VCaP (cell line): ENCODE measurements at regions not wholly inside any gene's neighbourhood (a gene's known extent, or its start where the extent isn't known, plus 50 kb on each side); places are given as distances from the start of the nearest gene placed in this dataset.
A peak's percentile ranks its signal among the peaks of the same experiment; 100 is the strongest.
"Not testable (repeated sequence)": the region's sequence is repeated elsewhere in the genome, so short reads cannot be mapped to it uniquely, and the experiment has no call there.

Experiments
- H3K27ac ChIP-seq: fragments of 450-650 bp; 2 replicates; pipeline ENCODE4 v1.5.1; 2017
- CTCF ChIP-seq: fragments of 450-650 bp; conservative IDR thresholded peaks from 2 replicates; pipeline ENCODE4 v1.5.1; 2017; ENCODE audit warnings: mild to moderate bottlenecking, moderate library complexity

DNA sequence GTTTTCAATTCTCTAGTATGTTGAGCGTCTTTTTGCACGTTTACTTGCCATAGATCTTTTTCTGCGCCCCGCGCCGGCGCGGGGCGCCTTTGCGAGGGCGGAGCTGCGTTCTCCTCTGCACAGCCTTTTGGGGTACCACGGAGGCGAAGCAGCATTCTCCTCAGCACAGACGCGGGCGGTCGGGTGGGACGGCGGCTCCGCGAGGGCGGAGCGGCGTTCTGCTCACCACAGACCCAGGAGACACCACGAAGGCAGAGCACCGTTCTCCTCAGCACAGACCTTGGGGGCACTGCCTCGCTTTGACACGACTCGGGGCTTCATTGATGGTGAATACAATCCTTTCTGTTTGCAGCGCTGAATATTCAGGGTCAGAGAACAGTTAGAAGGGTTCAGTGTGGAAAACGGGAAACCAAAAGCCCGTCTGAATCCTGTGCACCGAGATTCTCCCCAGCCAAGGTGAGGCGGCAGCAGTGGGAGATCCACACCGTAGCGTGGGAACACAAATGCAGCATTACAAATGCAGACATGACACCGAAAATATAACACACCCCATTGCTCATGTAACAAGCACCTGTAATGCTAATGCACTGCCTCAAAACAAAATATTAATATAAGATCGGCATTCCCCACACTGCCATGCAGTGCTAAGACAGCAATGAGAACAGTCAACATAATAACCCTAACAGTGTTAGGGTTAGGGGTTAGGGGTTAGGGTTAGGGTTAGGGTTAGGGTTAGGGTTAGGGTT, 190.7 kb upstream of the VIPR2 start:
- not testable (repeated sequence) for H3K27ac ChIP-seq

DNA sequence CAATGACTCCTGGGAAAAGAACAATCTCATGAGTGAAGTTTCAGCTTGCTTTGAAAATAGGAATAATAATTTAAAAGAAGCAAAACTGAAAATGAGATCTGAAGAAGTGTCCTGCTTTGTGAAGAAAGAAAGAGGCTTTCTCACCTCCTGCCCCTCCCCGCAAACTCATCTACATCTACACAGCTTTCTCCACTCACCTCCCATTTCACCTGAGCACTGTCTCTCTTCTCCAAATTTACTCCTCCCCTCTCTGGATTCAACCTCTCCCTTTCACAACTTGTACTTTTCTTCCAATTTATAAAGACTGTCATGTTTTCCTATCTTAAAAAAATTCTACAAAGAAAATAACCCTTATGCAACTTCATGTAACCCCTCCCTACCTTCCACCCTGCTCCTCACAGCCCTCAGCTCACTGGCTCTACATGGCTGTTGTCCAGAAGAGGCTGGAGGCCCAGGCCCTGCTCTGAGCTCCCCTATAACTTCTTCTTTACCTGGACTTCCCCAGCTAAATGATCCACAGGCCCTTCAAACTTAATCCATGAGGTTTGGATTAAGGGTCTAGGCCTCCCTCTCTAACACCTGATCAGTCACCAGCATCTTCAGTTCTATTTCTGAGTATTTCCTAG, 188.3 kb upstream of the VIPR2 start:
- not testable (repeated sequence) for H3K27ac ChIP-seq

GRCh38 chr7:159331462-159331861, 186.8 kb upstream of the VIPR2 start:
- no peak for TF ChIP-seq CTCF
- H3K27ac ChIP-seq = no peak overlapping the region

DNA sequence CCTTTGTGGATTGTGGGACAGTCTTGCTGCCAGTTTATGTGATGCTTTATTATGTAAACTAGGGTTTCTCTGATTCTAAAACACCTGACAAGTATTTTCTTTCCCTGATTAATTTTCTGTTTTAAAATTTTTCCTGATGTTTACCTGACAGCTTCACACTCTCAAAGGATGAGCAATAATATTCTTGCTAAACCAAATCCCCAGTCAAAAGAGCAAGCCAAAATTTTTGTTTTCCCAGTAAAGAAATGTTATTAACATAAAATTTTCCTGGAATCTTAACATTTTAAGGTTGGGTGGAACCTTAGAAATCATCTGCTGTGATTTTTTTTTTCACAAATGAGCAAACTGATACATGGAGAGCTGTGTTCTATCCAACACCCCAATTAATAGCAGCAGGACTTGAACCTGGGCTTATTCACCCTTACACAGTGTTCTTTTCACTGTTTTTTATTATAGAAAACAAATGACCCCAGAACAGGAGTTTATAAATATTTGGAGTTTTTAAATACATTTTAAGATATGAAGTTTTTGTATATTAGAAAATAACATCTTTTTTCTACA, 185.2 kb upstream of the VIPR2 start:
- peak overlapping the region; percentile 60 for H3K27ac ChIP-seq
- no peak for TF ChIP-seq CTCF

DNA sequence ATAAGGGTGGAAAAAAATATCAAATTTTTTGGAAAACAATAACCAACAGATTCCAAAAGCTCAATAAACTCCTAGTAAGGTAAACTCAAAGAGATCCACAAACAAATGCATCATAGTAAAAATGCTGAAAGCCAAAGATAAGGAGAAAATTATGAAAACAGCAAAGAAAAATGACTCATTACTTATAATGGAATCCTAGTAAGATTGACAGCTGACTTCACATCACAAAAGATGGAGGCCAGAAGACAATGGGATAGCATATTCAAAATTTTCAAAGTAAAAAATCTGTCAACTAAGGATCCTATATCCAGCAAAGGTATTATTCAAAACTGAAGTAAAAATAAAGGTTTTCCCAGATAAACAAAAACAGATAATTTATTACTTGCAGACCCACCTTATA, 183.4 kb upstream of the VIPR2 start:
- no peak for TF ChIP-seq CTCF

GRCh38 chr7:159323359-159323758, 178.7 kb upstream of the VIPR2 start:
- no peak for TF ChIP-seq CTCF
- no peak overlapping the region for H3K27ac ChIP-seq

More for the DNA sequence above, 183.4 kb upstream of the VIPR2 start:
- no peak overlapping the region for H3K27ac ChIP-seq

- no peak for TF ChIP-seq CTCF
- H3K27ac ChIP-seq = peak overlapping the region; percentile 87; the same call in 1 of the 2 replicates
Measured at GRCh38 chr7:159321278-159321677, 176.6 kb upstream of the VIPR2 start.

- H3K27ac ChIP-seq = peak overlapping the region; percentile 87
- no peak for TF ChIP-seq CTCF
Measured at GRCh38 chr7:159318682-159319351, 174.2 kb upstream of the VIPR2 start.
